GM18951 (cell line): ENCODE measurements at regions not wholly inside any gene's neighbourhood (a gene's known extent, or its start where the extent isn't known, plus 50 kb on each side); places are given as distances from the start of the nearest gene placed in this dataset.

Source experiments
- POLR2A ChIP-seq: IDR thresholded peaks from 4 replicates; pipeline ENCODE4 v1.6.1; 2011; ENCODE audit warnings: mild to moderate bottlenecking; ENCODE audit not compliant: insufficient read length, insufficient read depth; ENCODE audit errors: extremely low read depth
- in situ Hi-C: fragments of 300-500 bp; cut with MboI; formaldehyde crosslinking; loops from one replicate; pipeline ENCODE4 v1.12.0; 2022; ENCODE audit warnings: low sequenced_read_pairs, mixed read lengths, inconsistent platforms; ENCODE audit not compliant: unreplicated experiment

DNA sequence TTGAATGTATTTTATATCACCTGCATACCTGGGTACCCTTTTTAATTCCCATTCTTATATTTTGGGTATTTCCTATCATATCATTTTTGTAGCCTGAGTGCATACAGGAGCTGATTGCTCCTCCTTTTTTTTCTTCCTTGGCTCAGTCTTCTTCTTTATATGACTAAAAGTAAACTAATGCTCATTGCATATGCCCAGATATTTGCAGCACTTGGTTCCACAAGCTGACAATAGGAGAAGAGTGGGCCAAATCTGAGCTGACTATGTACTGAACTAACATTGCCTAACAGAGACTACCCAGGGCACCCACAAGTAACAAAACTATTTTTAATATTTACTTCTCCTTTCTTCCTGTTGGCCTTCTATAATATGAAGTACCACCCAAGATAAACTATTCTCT, 131.7 kb upstream of the SPOPL start:
- in situ Hi-C loops, result no loop called here
- TF ChIP-seq POLR2A, result no peak

DNA sequence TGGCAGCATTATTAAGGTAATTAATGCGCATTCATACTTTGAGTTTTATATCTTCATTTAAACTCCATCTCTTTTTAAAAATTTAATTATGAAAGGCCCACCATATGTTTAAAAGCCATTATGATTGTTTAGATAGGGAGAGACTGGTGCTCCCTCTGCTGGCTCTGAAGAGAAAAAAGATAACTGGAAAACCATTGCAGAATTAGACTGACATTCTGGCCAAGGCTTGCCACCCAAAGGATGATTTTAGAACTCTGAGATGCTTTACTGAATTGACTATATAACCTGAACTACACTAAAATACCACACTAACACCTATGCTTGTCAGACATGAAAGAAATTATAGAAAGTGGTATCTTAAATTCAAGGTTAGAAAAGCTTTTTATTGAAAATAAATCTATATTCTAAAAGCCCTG, 127.6 kb upstream of the SPOPL start:
- no peak for TF ChIP-seq POLR2A
- in situ Hi-C loops, result no loop called here

DNA sequence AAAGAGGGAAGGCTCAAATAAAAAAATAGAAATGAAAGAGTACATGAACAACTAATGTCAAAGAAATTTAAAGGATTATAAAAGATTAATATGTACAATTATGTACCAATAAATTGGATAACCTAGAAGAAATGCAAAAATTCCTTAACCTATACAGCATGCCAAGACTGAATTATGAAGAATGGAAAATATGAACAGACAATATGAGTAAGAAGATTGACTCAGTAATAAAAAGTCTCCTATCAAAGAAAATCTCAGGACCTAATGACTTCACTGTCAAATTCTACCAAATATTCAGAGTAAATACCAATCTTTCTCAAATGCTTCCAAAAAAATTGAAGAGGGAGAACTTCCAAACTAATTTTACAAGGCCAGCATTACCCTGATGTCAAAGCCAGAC, 120.2 kb upstream of the SPOPL start:
- no peak for TF ChIP-seq POLR2A
- in situ Hi-C loops, result loop anchor here (25.0 kb wide), 1 partner anchor 406 kb away; the partner anchor contains the start of gene NXPH2

DNA sequence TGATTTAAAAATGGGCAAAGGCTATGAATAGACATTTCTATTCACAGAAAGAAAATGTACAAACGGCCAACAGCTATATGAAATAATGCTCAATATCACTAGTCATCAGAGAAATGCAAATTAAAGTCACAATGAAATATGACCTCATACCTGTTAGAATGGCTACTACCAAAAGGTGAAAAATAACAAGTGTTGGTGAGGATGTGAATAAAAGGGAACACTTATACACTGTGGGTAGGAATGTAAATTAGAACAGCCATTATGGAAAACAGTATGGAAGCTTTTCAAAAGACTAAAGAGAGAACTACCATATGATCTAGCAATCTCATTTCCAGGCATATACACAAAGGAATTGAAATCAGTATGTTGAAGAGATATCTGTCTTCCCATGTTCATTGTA, 118.9 kb upstream of the SPOPL start:
- TF ChIP-seq POLR2A, result no peak
- in situ Hi-C loops, result loop anchor here (25.0 kb wide), 1 partner anchor 405 kb away; the partner anchor contains the start of gene NXPH2

DNA sequence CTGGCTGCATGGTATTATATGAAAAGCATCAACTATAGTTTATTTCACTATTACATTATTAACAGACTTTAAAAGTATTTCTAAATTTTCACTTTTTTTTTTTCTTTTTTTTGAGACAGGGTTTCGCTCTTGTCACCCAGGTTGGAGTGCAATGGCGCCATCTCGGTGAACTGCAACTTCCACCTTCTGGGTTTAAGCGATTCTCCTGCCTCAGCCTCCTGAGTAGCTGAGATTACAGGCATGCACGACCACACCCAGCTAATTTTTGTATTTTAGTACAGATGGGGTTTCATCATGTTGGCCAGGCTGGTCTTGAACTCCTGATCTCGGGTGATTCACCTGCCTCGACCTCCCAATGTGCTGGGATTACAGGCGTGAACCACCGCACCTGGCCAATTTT, 115.4 kb upstream of the SPOPL start:
- in situ Hi-C loops, result loop anchor here (25.0 kb wide), 1 partner anchor 401 kb away; the partner anchor contains the start of gene NXPH2

DNA sequence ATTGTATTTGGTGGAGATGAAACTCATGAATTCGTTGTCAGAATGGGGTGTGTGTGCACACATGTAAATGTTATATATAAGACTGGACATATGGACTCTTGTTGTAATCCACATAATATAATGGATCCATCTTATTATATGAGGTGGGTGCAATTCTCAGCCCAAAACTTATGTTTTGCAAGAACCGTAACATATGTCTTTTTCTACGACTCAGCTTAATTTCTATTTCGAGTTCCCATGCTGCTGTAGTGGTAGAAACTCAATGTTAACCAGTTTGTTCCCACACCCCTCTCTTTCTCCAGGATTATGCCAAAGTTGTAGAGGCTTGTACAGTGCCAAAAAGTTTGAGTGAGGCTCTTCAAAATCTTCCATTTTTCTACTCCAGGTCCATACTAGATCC, 112.5 kb upstream of the SPOPL start:
- TF ChIP-seq POLR2A, result no peak
- in situ Hi-C loops, result loop anchor here (25.0 kb wide), 1 partner anchor 398 kb away; the partner anchor contains the start of gene NXPH2

DNA sequence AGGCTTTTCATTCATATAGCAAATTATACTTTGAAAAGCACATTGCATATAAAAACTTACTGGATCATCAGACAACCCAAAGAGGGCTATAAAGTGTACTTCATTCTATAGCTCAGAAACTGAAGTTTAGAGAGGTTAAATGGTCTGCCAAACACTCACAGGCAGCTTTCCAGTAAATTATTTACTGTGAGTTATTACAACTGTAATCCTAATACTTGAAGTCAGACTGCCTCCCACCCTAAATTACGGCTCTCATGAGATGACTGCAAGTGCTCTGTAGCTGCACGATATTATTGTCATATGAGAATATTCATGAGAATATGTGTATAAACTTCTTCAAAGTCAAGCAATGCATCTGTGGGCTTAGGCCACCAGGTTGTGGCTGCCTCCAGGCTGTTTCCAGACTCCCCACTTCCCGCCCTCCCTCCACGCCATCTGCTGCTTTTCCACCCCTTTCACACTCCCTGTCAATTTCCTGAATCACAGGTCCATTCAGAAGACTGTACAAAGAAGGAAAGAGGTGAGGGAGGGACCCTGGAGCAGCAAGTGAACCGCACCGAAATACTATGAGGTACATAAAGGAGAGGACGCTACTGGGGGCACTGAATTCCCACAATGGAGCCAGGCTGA, 111.1 kb upstream of the SPOPL start:
- no peak for TF ChIP-seq POLR2A
- in situ Hi-C loops, result loop anchor here (25.0 kb wide), 1 partner anchor 397 kb away; the partner anchor contains the start of gene NXPH2

DNA sequence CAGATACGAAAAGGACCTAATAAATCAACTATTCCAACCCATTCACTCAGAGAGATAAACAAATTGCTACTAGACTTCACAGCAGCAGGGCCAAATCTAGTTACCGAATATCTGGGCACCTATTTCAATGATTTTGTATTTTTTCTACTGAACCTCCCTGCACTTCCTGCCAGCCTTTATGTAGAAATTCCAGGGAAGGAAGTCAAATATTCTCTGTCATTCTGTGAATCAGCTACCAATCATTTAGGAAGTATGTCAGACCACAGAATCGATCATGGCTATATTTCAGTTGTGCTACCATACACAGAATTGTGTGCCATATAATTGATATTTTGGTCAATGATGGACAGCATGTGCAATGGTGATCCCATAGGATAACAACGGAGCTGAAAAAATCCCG, 109.6 kb upstream of the SPOPL start:
- in situ Hi-C loops, result loop anchor here (25.0 kb wide), 1 partner anchor 395 kb away; the partner anchor contains the start of gene NXPH2
- no peak for TF ChIP-seq POLR2A

DNA sequence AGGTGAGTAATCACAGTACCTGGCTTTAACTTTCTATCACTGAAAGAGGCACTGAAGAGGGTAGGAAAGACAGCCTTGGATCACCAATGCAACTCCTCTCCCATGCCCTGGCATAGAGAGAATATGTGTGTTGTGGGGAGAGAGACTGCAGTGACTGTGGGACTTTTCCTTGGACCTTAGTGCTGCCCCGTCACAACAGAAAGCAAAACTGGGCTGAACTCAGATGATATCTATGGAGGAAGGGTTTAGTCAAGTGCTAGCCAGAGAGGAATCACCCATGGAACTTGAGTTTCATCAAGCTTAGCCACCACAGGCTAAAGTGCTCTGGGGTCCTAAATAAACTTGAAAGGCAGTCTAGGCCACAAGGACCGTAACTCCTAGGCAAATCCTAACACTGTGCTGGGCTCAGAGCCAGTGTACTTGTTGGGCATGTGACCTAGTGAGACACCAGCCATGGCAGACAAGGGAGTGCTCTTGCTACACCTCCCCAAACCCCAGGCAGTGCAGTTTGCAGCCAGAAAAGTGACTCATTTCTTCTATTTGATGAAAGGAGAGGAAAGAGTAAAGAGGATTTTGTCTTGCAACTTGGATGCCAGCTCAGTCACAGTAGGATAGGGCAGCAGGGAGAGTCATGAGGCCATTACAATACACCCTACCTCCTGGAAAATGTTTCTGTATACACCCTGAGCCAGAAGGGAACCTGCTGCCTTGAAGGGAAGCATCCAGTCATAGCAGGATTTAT, 105.8 kb upstream of the SPOPL start:
- no peak for TF ChIP-seq POLR2A
- in situ Hi-C loops, result loop anchor here (25.0 kb wide), 1 partner anchor 392 kb away; the partner anchor contains the start of gene NXPH2

DNA sequence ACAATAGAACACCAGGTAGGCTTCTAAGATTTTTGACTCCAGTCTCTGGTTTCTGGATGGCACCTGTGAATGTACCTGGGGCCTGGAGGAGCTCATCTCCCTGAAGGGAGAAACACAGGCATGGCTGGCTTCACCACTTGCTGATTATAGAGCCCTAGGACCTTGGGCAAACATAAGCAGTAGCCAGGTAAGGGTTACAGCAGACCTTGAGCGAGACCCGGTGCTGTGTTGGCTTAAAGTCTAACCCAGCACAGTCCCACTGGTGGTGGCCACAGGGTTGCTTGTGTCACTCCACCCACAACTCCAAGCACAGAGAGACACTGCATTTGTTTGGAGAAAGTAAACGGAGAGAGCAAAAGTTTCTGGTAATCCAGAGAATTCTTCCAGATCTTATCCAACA, 104.7 kb upstream of the SPOPL start:
- no peak for TF ChIP-seq POLR2A
- in situ Hi-C loops, result loop anchor here (25.0 kb wide), 1 partner anchor 390 kb away; the partner anchor contains the start of gene NXPH2

DNA sequence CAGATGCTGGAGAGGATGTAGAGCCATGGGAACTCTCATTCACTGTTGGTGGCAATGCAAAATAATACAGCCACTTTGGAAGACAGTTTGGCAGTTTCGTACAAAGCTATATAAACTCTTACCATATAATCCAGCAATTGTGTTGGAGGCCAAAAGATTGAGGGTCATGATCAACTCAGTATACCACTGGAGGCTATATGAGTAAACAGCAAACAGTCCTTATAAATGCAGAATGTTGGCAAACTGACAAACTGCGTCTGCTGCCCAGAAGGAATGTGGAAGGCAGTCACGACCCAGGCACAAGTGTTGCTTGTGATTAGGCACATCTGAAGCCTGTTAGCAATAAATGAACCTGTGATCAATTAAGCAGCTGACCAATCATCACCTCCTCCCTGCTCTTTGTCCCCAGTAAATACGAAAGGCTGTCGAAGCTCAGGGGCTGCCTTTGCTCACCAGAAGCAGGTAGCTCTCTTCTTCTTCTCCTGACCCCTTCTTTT, 98.1 kb upstream of the SPOPL start:
- in situ Hi-C loops, result no loop called here
- no peak for TF ChIP-seq POLR2A

DNA sequence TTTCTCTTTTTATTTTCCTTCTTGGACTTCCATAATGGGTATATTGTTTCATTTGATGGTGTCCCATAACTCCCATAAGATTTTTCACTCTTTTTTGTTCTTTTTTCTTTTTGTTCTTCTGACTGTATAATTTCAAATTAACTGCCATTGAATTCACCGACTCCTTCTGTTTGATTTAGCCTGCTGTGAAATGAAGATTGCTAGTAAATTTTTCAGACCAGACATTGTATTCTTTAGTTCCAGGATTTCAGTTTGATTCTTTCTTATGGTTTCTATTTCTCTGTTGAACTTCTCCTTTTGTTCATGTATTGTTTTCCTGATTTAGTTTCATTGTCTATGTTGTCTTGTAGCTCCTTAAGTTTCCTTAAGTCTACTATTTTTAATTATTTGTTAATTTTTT, 87.6 kb upstream of the SPOPL start:
- TF ChIP-seq POLR2A, result no peak
- in situ Hi-C loops, result no loop called here

DNA sequence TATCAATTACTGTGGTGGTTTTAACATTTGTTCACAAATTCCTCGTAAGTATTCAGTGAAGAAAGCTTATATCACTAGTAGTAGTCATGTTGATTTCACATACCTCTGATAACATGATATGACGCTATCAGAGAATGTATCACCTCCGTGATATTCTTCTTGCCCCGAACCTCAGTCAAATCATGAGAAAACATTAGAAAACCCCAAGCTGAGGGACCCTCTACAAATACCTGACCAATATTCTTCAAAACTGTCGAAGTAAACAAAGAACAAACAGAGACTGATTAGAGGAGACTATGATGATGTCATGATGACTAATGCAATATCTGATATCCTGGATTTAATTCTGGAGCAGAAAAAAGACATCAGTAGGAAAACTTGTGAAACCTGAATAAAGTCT, 85.6 kb upstream of the SPOPL start:
- in situ Hi-C loops, result no loop called here
- TF ChIP-seq POLR2A, result no peak

DNA sequence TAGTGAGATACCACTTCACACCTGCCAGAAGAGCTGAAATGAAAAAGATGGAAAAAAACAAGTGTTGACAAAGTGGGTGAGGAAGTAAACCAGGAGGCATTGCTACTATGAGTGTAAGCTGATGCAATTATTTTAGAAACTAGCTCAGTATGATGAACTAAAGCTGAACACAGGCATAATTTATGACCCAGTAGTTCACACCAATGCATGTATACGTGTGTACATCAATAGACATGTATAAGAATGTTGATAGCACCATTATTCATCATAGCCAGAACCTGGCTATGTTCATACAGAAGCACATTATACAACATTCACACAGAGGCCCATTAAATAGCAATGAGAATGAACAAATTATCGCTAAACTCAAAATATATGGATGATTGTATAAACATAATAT, 83.1 kb upstream of the SPOPL start:
- no peak for TF ChIP-seq POLR2A
- in situ Hi-C loops, result no loop called here

DNA sequence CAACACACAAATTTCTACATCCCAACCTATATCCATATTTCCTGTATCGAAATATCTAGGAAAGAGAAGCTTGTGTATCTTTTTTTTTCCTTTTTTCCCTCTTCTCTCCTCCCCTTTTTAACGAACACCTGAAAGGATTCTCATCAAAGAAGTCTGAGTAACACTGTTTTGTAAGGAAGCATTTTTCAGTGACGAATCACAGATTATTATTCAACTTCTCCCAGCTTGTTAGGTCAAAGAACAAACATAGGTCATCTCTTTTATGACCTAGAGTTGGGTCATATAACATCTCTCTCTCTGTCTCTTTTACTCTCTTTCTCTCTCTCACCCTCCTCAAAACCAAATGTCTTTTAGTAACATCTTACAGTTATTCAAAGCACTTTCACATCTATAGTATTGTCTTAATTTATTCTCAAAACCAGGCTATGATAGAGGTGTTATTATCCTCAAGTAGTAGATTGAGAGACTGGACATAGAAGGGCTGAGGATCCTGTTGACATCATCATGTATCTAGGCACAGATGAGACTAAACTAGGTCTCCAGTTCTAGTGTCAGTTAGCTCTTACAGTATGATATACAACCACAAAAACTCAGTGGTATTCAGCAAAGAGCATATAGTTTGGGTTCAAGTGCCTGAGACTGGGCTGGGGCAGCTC, 80.1 kb upstream of the SPOPL start:
- in situ Hi-C loops, result no loop called here
- TF ChIP-seq POLR2A, result no peak
